H1 (cell line): ENCODE measurements at regions not wholly inside any gene's neighbourhood (a gene's known extent, or its start where the extent isn't known, plus 50 kb on each side); places are given as distances from the start of the nearest gene placed in this dataset.

ENCODE experiments used
- CTCF ChIA-PET: fragments of 300-600 bp; sonication (Branson Sonifier 250); formaldehyde crosslinking; loops from one replicate; lab custom pipeline; 2021; ENCODE audit not compliant: partially characterized antibody; lab: Charles Lee
- POLR2A ChIA-PET: fragments of 300-600 bp; sonication (Branson Sonifier 250); formaldehyde crosslinking; loops from one replicate; lab custom pipeline; 2021; ENCODE audit warnings: inconsistent platforms; ENCODE audit not compliant: partially characterized antibody; lab: Charles Lee
- DNase-seq, 2 experiments: peaks; one replicate each; pipeline versions ENCODE4 v3.0.0 to v3.0.0-alpha.2; 2010 to 2022; ENCODE audit warnings: low spot score in 2 of 2, low read depth in 1 of 2, mixed read lengths in 1 of 2
- FAIRE-seq: peaks from 2 replicates; lab custom pipeline; 2011; peaks lifted over from hg19 to GRCh38; lab: Jason Lieb, UNC
- H2AFZ ChIP-seq: 2 replicates; pipeline ENCODE4 v1.8.1; 2012; ENCODE audit warnings: low read length, inconsistent platforms
- H2AK5ac ChIP-seq: 2 replicates; pipeline ENCODE4 v1.6.1; 2013; ENCODE audit warnings: low read depth, low read length
- H2BK120ac ChIP-seq: replicated peaks from 2 replicates; pipeline ENCODE3; 2013; ENCODE audit warnings: low read depth, low read length, inconsistent platforms
- H2BK12ac ChIP-seq: 2 replicates; pipeline ENCODE4 v1.6.1; 2013; ENCODE audit warnings: low read depth, low read length
- H2BK15ac ChIP-seq: 2 replicates; pipeline ENCODE4 v1.6.1; 2013; ENCODE audit warnings: low read length
- H2BK20ac ChIP-seq: 2 replicates; pipeline ENCODE4 v1.6.1; 2013; ENCODE audit warnings: low read length
- H2BK5ac ChIP-seq: 2 replicates; pipeline ENCODE4 v1.6.1; 2013; ENCODE audit warnings: low read depth, low read length
- H3K14ac ChIP-seq: 2 replicates; pipeline ENCODE4 v1.6.1; 2013; ENCODE audit warnings: inconsistent platforms; ENCODE audit not compliant: insufficient read length
- H3K18ac ChIP-seq: 2 replicates; pipeline ENCODE4 v1.6.1; 2013; ENCODE audit warnings: low read length; ENCODE audit errors: extremely low read depth
- H3K23ac ChIP-seq: 2 replicates; pipeline ENCODE4 v1.6.1; 2013; ENCODE audit warnings: inconsistent platforms; ENCODE audit not compliant: insufficient read length
- H3K23me2 ChIP-seq: 2 replicates; pipeline ENCODE4 v1.6.1; 2013; ENCODE audit warnings: low read depth, low read length
- H3K27ac ChIP-seq: 2 replicates; pipeline ENCODE4 v1.6.1; 2011; ENCODE audit warnings: low read depth, low read length, inconsistent platforms
- H3K27me3 ChIP-seq, 4 experiments: replicated peaks in 1 of 4; 1 replicate in 1 of 4; 2 replicates in 3 of 4; pipeline versions ENCODE4 v1.6.1 to v1.8.1; 2011 to 2013; ENCODE audit warnings: low read length in 3 of 4, mild to moderate bottlenecking in 3 of 4, inconsistent platforms in 2 of 4, mixed read lengths in 2 of 4, moderate library complexity in 1 of 4; ENCODE audit not compliant: control insufficient read depth in 3 of 4, insufficient read depth in 3 of 4; ENCODE audit errors: extremely low read depth in 1 of 4
- H3K36me3 ChIP-seq, 4 experiments: 2 replicates each; pipeline versions ENCODE4 v1.6.1 to v1.8.1; 2011 to 2013; ENCODE audit warnings: mild to moderate bottlenecking in 4 of 4, low read length in 3 of 4, moderate library complexity in 2 of 4, control low read depth in 1 of 4, inconsistent platforms in 1 of 4; ENCODE audit not compliant: insufficient read depth in 4 of 4, control insufficient read depth in 2 of 4
- H3K4ac ChIP-seq: replicated peaks from 2 replicates; pipeline ENCODE3; 2013; ENCODE audit warnings: low read length, low read depth, mixed read lengths, inconsistent platforms; ENCODE audit not compliant: insufficient read length
- H3K4me1 ChIP-seq, 4 experiments: replicated peaks in 1 of 4; 1 replicate in 1 of 4; 2 replicates in 3 of 4; pipeline versions ENCODE4 v1.6.1 to v1.8.1; 2011 to 2013; ENCODE audit warnings: low read length in 3 of 4, inconsistent platforms in 2 of 4, mixed read lengths in 1 of 4; ENCODE audit not compliant: insufficient read depth in 4 of 4, control insufficient read depth in 3 of 4
- H3K4me2 ChIP-seq, 2 experiments: 2 replicates each; pipeline versions ENCODE4 v1.6.1 to v1.8.1; 2011 to 2013; ENCODE audit warnings: low read depth in 2 of 2, low read length in 2 of 2, control low read depth in 1 of 2, inconsistent platforms in 1 of 2, mild to moderate bottlenecking in 1 of 2; ENCODE audit not compliant: insufficient read depth in 1 of 2
- H3K4me3 ChIP-seq, 4 experiments: fragments of 200-600, 300-600 bp in 1 of 4; sonication (generic), shearing (Covaris generic), sonication (Bioruptor Twin) in 1 of 4; 2 replicates each; pipeline versions ENCODE4 v1.5.1 to v1.8.1; 2011 to 2016; ENCODE audit warnings: low read length in 4 of 4, low read depth in 3 of 4, control low read depth in 2 of 4, inconsistent platforms in 2 of 4, mild to moderate bottlenecking in 2 of 4, mixed read lengths in 1 of 4, moderate library complexity in 1 of 4; ENCODE audit not compliant: insufficient read depth in 2 of 4; ENCODE audit errors: extremely low read depth in 1 of 4
- H3K56ac ChIP-seq: replicated peaks from 2 replicates; pipeline ENCODE3; 2013; ENCODE audit warnings: low read depth, mild to moderate bottlenecking, mixed read lengths, low read length, inconsistent platforms; ENCODE audit not compliant: insufficient read length
- H3K79me1 ChIP-seq: 2 replicates; pipeline ENCODE4 v1.6.1; 2013; ENCODE audit warnings: low read depth, low read length, control low read depth
- H3K79me2 ChIP-seq, 2 experiments: 2 replicates each; pipeline versions ENCODE4 v1.6.1 to v1.8.1; 2012 to 2013; ENCODE audit warnings: low read length in 2 of 2, mild to moderate bottlenecking in 2 of 2, inconsistent platforms in 1 of 2; ENCODE audit not compliant: insufficient read depth in 2 of 2, control insufficient read depth in 1 of 2
- H3K9ac ChIP-seq, 4 experiments: replicated peaks in 1 of 4; 1 replicate in 1 of 4; 2 replicates in 3 of 4; pipeline versions ENCODE4 v1.6.1 to v1.8.1; 2011 to 2013; ENCODE audit warnings: low read depth in 3 of 4, low read length in 3 of 4, control low read depth in 2 of 4, mild to moderate bottlenecking in 2 of 4, moderate library complexity in 2 of 4, inconsistent platforms in 1 of 4; ENCODE audit errors: extremely low read depth in 1 of 4
- H3K9me3 ChIP-seq, 2 experiments: 2 replicates each; pipeline versions ENCODE4 v1.6.1 to v1.8.1; 2012 to 2013; ENCODE audit warnings: mild to moderate bottlenecking in 2 of 2, moderate library complexity in 2 of 2, control low read depth in 1 of 2, inconsistent platforms in 1 of 2, low read depth in 1 of 2, low read length in 1 of 2, mixed read lengths in 1 of 2; ENCODE audit not compliant: insufficient read depth in 2 of 2
- H4K20me1 ChIP-seq, 2 experiments: replicated peaks in 1 of 2; 2 replicates each; pipeline versions ENCODE3 to v1.8.1; 2011 to 2013; ENCODE audit warnings: inconsistent platforms in 2 of 2, low read length in 2 of 2, mild to moderate bottlenecking in 1 of 2; ENCODE audit not compliant: insufficient read depth in 2 of 2, control insufficient read depth in 1 of 2
- H4K5ac ChIP-seq: 2 replicates; pipeline ENCODE4 v1.6.1; 2013; ENCODE audit warnings: low read length, low read depth, mixed read lengths, inconsistent platforms; ENCODE audit not compliant: insufficient read length
- H4K8ac ChIP-seq: 2 replicates; pipeline ENCODE4 v1.8.0; 2013; ENCODE audit warnings: mild to moderate bottlenecking, moderate library complexity, low read length, inconsistent platforms; ENCODE audit not compliant: insufficient read depth; ENCODE audit errors: extremely low read depth
- H4K91ac ChIP-seq: replicated peaks from 2 replicates; pipeline ENCODE3; 2013; ENCODE audit warnings: low read length, mixed read lengths, inconsistent platforms; ENCODE audit not compliant: insufficient read length
- BCL11A ChIP-seq, 2 experiments: IDR thresholded peaks; one replicate each; pipeline ENCODE4 v1.6.1; 2011; ENCODE audit warnings: low read depth in 2 of 2, low read length in 2 of 2, mild to moderate bottlenecking in 2 of 2
- EGR1 ChIP-seq: IDR thresholded peaks from 2 replicates; pipeline ENCODE4 v1.6.1; 2011; ENCODE audit warnings: low read depth, low read length, borderline replicate concordance
- JUND ChIP-seq: IDR thresholded peaks from 2 replicates; pipeline ENCODE4 v1.6.1; 2011; ENCODE audit warnings: mild to moderate bottlenecking, improper control_type of control experiment, low read length
- RXRA ChIP-seq: IDR thresholded peaks from 2 replicates; pipeline ENCODE4 v1.6.1; 2011; ENCODE audit warnings: low read depth, mild to moderate bottlenecking, low read length, moderate library complexity; ENCODE audit not compliant: insufficient read depth
- SAP30 ChIP-seq: fragments of 300-600 bp; sonication (generic); IDR thresholded peaks from 2 replicates; pipeline ENCODE4 v1.7.1; 2012; ENCODE audit warnings: low read length, moderate library complexity, mild to moderate bottlenecking, inconsistent platforms; ENCODE audit not compliant: insufficient read depth, insufficient replicate concordance
- YY1 ChIP-seq: IDR thresholded peaks from 2 replicates; pipeline ENCODE4 v1.6.1; 2011; ENCODE audit warnings: low read depth, mild to moderate bottlenecking, low read length
- ZNF274 ChIP-seq: IDR thresholded peaks from 2 replicates; pipeline ENCODE4 v1.7.0; 2012; ENCODE audit warnings: low read length, borderline replicate concordance; ENCODE audit errors: extremely low read depth
- WGBS, 2 experiments: shearing (Covaris generic) in 1 of 2; methylation state at CpG; one replicate each; pipeline versions ENCODE4 v1.1.6 to v1.1.7; 2013 to 2015; ENCODE audit warnings: low lambda C conversion rate in 2 of 2, mixed read lengths in 2 of 2, inconsistent platforms in 1 of 2, low coverage in 1 of 2, missing lambda C conversion rate in 1 of 2; ENCODE audit not compliant: insufficient replicate concordance in 2 of 2, insufficient coverage in 1 of 2, insufficient read length in 1 of 2; ENCODE audit errors: extremely low coverage in 1 of 2, missing lambda C conversion rate in 1 of 2; 5-methylcytosine and 5-hydroxymethylcytosine counted together

DNA sequence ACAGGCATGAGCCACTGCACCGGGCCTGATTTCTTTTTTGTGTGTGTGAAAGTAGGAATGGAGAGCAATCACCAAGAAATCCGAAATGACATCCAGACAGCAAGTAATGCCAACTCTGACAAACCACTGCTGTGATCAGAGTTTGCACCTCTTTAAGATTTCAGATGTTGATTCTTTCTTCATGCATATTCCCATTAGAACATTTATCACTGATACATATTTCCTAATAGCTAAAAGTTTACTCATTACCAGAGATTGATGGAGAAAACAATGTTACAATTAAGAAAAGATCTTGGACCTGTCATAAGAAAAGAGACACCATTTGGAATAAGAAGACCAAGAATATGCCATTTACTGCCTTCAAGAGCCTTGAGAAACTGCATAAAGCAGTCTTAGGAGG is 217.0 kb upstream of the MGAT4C start:
- no peak overlapping the region for H2AK5ac ChIP-seq
- no peaks in the 10 kb centered on the region for H3K36me3 ChIP-seq
- no peaks in the 10 kb centered on the region for H4K20me1 ChIP-seq
- H2AFZ ChIP-seq: no peak overlapping the region
- H4K5ac ChIP-seq: no peak overlapping the region
- no peak overlapping the region for H3K27ac ChIP-seq
- H3K14ac ChIP-seq: no peak overlapping the region
- H3K23me2 ChIP-seq: no peaks in the 10 kb centered on the region
- no peak overlapping the region for H2BK15ac ChIP-seq
- H3K23ac ChIP-seq: no peak overlapping the region
- no peaks in the 10 kb centered on the region for H3K9me3 ChIP-seq
- no peak overlapping the region for H3K56ac ChIP-seq
- no peak for DNase-seq
- no peak overlapping the region for H2BK20ac ChIP-seq
- H3K4me3 ChIP-seq: no peak overlapping the region
- no peak overlapping the region for H4K91ac ChIP-seq
- no peak overlapping the region for H3K4ac ChIP-seq
- no peak overlapping the region for H2BK120ac ChIP-seq
- ChIA-PET CTCF (no interaction called here), POLR2A (no interaction called here)
- WGBS, 2 experiments: 88% methylated on average over 2 of the region's 2 CpGs; no CpG with 5 or more reads in 1 of the 2 experiments
- no peaks in the 10 kb centered on the region for H3K79me1 ChIP-seq
- no peaks in the 10 kb centered on the region for H3K27me3 ChIP-seq
- H3K79me2 ChIP-seq: no peaks in the 10 kb centered on the region
- no peak overlapping the region for H4K8ac ChIP-seq
- no peak for FAIRE-seq
- no peak overlapping the region for H2BK5ac ChIP-seq
- H3K9ac ChIP-seq: no peak overlapping the region
- H3K4me2 ChIP-seq: no peak overlapping the region
- no peaks in the 10 kb centered on the region for H3K4me1 ChIP-seq
- H3K18ac ChIP-seq: no peak overlapping the region
- H2BK12ac ChIP-seq: no peak overlapping the region
- TF ChIP-seq EGR1 (no peak), RXRA (no peak), SAP30 (no peak), BCL11A (IDR thresholded peaks at IDR 0.05; ENCODE audit: low read depth in 2 of 2, low read length in 2 of 2) (no peak), JUND (no peak), ZNF274 (no peak), YY1 (no peak)
